T-helper 1 cell treated with Interleukin-12 subunit alpha and Interleukin-12 subunit beta and Interleukin-4 antibody, amounts not matched to agents 30 ng/mL and 1 ng/mL, for 36 hours (primary cell): ENCODE measurements at regions not wholly inside any gene's neighbourhood (a gene's known extent, or its start where the extent isn't known, plus 50 kb on each side); places are given as distances from the start of the nearest gene placed in this dataset.

Source experiments
- intact Hi-C: fragments of 100-400 bp; cut with micrococcal nuclease; formaldehyde crosslinking; loops from one replicate; pipeline ENCODE4 v1.15.1; 2024

- intact Hi-C loops: no loop called here
These were observed 284.4 kb downstream of the FOXL1 start for GRCh38 chr16:86862595-86863280.

DNA sequence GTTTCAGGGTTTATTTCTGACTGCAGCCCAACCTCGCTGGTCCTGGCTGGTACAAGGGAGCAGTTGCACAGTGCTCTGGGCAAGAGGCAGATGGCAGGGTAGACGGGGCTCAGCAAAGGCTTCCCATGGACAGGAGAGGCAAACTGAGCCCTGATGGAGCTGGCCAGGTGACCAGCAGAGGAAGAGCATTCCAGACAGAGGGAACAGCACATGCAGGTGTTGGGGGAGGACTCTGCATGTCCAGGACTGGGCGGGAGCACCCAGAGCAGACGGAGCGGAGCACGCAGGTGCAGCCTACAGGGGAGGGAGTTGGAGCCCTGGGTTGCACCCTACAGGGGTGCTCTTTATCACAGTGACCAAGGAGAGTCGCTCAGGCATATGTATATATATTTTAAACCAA is 285.3 kb downstream of the FOXL1 start:
- intact Hi-C loops: no loop called here

GRCh38 chr16:86864586-86864985 is 286.2 kb downstream of the FOXL1 start:
- intact Hi-C loops: no loop called here

DNA sequence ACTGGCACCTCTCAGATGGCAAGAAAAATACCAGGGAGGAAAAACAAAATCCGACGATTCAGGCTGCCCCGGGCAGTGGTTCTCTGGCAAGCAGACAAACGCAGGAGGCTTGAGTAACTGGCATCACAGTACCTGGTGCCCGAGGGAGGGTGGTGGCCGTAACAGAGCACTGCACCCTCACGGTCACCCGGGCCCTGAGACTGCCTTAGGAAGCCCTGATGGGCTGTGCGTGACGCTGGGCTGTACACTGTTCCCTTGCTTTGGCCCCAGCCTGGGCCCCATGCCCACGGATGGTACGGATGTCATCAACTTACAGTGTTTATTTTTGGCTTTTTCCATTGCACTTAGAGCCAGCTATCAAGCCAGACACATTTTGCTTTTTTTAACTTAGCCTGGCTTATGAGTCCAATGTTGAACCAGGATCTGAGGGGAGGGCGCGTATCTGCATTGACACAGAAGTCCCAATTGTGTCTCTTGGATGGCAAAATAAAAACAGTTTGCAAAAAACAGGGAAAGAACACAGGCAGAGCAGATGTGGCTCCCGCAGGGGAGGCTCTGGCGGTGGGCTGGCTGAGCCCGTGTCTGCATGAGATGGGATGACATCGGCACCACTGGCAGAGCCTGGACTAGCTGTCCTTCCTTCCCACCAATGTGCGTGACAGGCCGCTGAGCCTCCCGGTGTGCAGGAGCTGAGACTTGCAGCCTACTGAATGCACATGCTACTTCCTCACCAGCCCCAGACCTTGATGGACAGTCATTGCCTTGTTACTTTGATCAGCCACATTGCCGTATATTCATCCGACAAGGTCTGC is 287.7 kb downstream of the FOXL1 start:
- intact Hi-C loops: no loop called here

DNA sequence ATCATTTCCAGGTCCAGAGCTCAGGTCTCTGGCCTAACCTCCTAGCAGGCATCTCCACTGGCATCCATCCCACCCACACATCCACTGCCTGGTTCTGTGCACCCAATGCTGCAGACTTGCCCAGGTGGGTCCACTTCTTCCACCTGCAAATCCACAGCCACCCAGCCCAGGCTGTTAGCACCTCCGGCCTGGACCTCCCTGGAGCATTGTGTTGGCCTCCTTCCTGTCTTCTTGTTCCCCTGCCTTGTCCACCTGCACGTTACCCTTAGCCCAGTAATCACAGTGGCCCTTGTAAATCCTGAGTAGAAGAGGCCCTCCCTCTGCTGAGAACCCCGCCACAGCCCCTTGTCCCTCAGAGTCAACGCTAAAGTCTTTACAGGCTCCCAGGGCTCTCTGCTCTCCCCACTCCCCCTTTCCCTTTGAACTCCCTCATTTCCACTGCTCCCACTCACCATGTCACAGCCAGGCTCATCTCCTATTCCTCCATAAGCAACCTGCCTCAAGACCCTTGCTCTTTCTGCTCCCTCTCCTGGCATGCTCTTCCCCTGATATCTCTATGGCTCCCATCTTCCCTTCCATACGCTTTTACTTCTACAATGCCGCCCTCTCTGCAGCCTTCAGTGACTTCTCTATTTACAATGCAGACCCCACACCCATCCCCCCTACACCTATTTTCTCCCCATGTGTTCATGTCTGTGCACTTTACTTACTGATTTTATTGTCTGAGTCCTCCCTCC is 288.8 kb downstream of the FOXL1 start:
- intact Hi-C loops: no loop called here

- intact Hi-C loops: no loop called here
These were observed 289.7 kb downstream of the FOXL1 start for GRCh38 chr16:86868070-86868469.

DNA sequence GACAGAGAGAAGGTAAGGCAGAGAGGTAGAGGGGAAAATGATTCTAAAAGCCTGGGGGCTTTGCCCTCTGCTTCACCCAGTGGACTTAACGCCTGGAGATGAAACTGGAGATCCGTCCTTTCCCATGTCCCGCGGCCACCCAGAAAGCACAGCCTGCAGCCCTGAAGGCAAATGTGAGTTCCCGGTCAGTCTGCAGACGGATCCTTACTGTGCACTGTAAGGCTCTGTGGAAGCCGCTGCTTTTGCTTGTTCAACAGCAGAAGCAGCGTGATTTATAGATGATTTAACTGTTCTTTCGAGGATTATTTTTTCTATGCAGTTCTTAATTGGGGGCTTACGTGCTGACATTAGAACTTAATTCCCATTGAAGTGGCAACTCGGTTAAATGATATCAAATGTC is 290.4 kb downstream of the FOXL1 start:
- intact Hi-C loops: no loop called here

DNA sequence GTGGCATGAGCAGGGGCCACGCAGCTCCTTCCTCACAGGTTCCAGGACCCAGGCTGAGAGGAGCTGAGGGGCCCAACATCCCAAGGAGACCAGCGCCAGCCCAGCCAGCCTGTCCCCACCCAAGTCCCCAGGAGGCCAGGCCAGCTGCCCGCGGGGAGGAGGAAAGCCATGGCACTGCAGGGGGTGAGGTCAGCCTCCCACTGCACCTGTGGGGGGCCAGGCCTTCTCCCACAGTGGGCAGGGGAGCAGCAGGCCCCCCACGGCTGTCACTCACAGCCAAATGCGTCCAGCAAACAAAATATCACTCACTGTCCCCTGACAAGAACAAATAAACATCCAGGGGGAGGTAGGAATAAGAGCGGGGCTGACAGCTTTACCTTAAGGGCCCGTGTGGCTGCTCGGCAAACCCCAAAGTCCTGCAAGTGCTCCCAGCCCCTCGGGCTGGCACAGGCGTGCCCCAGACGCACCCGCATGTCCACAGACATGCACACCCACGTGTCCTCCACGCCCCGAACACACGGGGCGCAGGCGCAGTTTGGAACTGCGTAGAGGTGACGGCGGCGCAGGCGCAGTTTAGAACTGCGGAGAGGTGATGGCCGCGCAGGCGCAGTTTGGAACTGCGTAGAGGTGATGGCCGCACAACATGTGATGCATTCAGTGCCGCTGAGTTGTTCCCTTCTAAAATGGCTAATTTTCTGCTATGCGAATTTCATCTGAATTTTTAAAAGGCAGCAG is 291.1 kb downstream of the FOXL1 start:
- intact Hi-C loops: loop anchor here (5.0 kb wide), 2 partner anchors 292 to 408 kb away; partner anchors contain the start of gene FOXL1

- intact Hi-C loops: loop anchor here (5.0 kb wide), 2 partner anchors 293 to 407 kb away; partner anchors contain the start of gene FOXL1
These were observed 292.0 kb downstream of the FOXL1 start for GRCh38 chr16:86870380-86870779.

- intact Hi-C loops: loop anchor here (5.0 kb wide), 2 partner anchors 295 to 405 kb away; partner anchors contain the start of gene FOXL1
These were observed 293.8 kb downstream of the FOXL1 start for GRCh38 chr16:86872131-86872530.

DNA sequence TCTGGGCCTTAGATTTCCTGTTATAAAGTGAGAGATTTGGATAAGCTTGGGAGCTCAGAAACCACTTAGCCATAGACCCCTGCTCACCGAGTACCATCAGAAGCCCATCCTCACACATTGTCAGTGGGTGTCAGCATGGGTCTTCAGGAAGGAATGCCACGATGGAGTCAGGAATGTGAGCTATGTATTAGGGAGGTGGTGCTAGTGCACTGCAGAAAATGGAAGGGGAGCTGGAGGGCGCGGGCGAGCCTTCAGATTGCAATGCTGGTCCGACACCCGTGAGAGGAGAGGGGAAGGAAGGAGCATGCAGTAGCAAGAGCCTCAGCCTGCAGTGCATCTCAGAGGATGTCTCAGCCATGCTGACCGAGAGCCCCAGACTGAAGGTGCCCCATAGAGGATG is 294.5 kb downstream of the FOXL1 start:
- intact Hi-C loops: loop anchor here (5.0 kb wide), 2 partner anchors 296 to 404 kb away; partner anchors contain the start of gene FOXL1

DNA sequence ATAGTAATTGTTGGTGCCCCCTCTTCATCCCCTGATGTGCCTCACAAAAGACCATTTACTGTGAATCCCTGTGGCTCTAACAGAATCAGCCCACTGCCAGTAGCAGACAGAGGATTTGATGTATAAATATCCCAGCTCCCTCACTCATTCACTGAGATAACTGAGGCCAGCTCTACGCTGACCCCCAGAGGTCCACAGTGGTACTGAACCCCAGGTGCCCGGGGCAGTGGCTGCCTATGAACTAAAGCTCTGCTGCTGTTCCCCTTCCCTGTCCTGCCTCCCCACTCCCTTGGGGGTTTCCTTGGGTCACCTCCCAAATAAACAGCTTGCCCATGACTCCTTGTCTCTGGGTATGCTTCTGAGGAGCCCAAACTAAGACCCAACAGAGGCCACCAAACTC is 295.8 kb downstream of the FOXL1 start:
- intact Hi-C loops: loop anchor here (1.0 to 5.0 kb wide), 3 partner anchors 297 to 403 kb away; partner anchors contain the start of gene FOXL1

DNA sequence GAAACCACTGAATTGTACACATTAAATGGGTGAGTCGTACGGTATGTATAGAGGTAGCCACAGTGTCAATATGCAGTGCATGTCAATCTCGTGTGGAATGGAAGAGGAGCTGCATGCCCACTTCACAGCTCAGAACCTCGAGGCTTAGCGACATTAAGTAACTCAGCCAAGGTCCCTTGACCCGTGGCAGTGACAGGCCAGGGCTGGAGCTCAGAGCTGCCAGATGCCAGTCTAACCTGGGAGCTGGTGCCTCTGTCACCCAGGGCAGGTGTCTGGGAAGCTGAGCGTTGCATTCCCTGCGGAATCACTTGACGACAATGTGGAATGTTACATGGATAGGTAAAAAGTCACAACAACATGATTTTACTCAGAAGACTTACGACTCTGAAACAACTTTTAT is 298.1 kb downstream of the FOXL1 start:
- intact Hi-C loops: no loop called here

DNA sequence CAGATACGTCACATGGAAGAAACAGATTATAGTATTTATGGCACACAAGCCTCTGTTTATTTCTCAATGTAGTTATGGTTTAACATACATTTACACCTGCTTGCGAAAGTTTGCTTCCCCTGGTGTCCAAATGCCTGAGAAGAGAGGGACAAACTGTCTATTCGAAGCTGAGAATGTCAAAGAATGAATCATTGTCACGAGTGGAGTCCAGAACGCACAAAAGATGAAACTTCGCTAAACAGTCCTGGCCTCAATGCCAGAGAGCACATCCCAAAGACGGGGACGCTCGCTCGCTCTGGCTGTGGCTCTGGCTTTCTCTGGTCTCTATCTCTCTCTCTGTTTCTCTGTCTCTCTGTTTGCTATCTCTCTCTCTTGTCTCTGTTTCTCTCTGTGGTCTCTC is 298.8 kb downstream of the FOXL1 start:
- intact Hi-C loops: no loop called here

DNA sequence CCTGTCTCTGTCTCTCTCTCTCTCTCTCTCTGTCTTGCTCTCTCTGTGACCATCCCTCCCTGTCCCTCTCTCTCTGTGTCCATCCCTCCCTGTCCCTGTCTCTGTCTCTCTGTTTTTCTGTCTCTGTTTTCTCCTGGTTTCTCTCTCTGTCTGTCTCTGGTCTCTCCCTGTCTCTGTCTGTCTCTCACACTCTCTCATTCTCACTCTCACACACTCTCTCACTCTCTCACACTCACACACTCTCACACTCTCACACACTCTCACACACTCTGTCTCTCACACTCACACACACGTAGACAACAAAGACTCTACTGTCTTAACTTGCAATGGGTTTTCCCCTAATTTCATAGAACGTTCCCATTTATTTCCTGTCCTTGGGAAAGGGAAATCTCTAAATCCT is 299.5 kb downstream of the FOXL1 start:
- intact Hi-C loops: no loop called here

DNA sequence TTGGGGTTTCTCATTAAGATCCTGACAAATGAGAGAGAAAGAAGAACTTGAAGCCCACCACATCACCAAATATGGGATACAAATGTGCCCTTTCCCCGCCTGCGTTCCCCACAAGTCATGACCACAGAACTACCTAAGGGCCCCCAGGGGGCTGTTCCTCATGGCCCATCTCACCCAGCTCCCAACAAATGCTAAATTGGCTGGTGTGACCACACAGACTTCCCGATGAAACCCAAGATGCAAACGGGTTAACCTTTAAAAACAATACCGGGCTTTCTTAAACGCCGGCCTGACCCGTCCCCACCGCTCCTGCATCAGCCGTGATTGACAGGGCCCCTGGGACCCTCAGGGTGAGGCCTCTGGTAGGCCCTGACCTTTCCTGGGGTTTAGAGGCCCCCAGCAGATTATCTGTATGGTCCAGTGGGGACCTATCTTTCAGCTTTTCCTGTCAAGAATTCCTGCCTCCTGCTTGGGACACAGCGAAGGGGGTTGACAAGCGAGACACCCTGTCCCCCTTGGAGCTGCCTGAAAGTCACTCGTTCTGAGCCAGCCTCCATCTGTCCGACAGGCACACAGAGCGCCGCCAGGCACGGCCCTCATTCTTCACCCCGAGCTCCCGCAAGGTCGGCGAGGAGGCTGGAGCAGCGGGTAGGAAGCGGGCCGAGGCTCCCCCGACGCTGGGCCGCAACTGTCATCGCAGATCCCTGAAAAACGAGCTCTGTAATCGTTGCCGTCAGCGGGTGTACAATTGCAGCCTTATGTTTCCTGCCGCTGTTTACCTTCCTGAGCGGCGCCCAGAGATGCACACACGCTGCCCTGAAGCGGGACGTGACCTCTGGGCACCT is 300.1 kb downstream of the FOXL1 start:
- intact Hi-C loops: no loop called here

GRCh38 chr16:86879268-86879667 is 300.9 kb downstream of the FOXL1 start:
- intact Hi-C loops: no loop called here

DNA sequence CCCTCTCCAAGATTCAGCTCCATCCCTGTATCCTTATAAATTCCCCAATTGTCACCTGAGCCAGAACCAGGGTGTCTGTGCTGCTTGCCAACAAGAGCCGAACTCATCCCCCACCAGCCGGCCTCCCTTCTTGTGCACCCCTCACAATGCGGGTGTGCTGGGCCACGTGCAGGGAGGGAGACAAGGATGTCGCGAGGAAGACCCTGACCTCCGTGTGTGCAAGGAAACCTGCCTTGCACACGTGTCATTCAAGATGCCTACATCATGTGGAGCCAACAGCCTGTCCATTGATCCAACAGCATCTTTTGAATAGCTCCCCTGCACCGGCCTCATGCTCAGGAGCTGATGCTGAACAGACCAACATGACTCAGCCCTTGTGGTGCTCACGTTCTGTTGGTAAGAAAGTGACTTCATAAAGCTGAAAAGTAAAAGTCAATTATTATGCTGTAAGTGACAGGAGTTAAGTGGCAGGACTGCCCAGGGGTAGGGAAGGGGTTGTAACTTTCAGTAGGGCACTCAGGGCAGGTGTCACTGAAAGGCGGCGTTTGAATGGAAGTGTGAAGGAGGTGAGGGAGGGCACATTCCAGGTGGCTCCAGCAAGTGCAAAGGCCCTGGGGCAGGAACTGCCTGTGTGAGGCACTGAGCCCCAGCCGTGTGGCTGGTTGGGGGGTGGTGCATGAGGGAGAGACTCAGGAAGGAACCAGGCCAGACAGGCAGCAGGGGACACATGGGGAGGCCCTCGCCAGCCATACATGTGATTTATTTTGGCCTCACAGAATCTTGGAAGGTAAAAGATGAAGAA is 302.2 kb downstream of the FOXL1 start:
- intact Hi-C loops: no loop called here

- intact Hi-C loops: no loop called here
These were observed 302.8 kb downstream of the FOXL1 start for GRCh38 chr16:86881118-86881510.
